ENCODE measurements at regions not wholly inside any gene's neighbourhood (a gene's known extent, or its start where the extent isn't known, plus 50 kb on each side); places are given as distances from the start of the nearest gene placed in this dataset.

DNA sequence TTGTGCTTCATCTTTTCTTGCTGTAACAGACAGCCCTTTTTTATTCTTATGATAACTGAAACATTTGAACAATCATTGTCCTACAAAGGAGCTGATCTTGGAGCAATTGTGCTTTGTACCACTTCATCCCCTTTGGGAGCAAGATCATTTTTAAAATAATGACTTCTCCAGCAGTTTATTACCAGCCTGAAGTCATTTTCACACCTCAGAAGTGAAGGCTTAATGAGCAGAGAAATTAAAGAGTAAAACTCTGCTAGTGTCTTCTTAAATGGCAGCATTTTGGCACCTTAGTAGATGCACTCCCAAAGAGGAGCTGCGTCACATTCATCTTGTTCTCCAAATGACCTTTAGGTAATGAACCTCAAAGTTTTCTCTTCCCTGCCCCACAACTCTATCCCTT lies 439.6 kb upstream of the CAMK1G start:
- Histone ChIP-seq H3K9me3 (ENCODE audit: severe bottlenecking) (no peaks in the 10 kb centered on the region), H3K27me3 (ENCODE audit: insufficient read depth, low read depth, severe bottlenecking) (no peaks in the 10 kb centered on the region), H3K36me3 (no peaks in the 10 kb centered on the region), H3K27ac (no peak overlapping the region), H3K4me3 (ENCODE audit: low read depth, low read length) (no peak overlapping the region)
- TF ChIP-seq, protein P1, sequence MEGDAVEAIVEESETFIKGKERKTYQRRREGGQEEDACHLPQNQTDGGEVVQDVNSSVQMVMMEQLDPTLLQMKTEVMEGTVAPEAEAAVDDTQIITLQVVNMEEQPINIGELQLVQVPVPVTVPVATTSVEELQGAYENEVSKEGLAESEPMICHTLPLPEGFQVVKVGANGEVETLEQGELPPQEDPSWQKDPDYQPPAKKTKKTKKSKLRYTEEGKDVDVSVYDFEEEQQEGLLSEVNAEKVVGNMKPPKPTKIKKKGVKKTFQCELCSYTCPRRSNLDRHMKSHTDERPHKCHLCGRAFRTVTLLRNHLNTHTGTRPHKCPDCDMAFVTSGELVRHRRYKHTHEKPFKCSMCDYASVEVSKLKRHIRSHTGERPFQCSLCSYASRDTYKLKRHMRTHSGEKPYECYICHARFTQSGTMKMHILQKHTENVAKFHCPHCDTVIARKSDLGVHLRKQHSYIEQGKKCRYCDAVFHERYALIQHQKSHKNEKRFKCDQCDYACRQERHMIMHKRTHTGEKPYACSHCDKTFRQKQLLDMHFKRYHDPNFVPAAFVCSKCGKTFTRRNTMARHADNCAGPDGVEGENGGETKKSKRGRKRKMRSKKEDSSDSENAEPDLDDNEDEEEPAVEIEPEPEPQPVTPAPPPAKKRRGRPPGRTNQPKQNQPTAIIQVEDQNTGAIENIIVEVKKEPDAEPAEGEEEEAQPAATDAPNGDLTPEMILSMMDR (IDR thresholded peaks at IDR 0.05; ENCODE audit: low read depth, low read length): no peak
- no peak for DNase-seq

DNA sequence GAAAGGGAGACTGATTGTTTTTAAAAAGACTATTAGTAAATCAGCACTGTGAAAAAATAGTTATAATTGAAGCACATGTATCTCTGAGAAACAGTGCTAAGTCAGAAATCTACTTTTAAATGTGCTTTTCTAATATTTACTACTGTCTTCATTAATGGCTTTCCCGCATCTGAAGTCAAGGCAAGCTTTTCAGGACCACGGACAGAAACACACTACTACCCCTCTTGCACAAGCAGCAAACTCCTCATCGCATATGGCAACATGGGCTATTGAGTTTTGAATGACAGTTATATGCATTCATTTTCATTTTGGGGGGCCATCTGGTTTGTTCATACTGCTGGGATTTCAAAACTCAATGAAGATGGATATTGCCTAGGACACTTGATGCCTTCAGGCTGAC lies 433.4 kb upstream of the CAMK1G start:
- Histone ChIP-seq H3K27me3 (ENCODE audit: insufficient read depth, low read depth, severe bottlenecking) (no peaks in the 10 kb centered on the region), H3K4me3 (ENCODE audit: low read depth, low read length) (no peak overlapping the region), H3K27ac (no peak overlapping the region), H3K9me3 (ENCODE audit: severe bottlenecking) (no peaks in the 10 kb centered on the region), H3K36me3 (no peaks in the 10 kb centered on the region)
- TF ChIP-seq, protein P1 (IDR thresholded peaks at IDR 0.05; ENCODE audit: low read depth, low read length): no peak
- no peak for DNase-seq

DNA sequence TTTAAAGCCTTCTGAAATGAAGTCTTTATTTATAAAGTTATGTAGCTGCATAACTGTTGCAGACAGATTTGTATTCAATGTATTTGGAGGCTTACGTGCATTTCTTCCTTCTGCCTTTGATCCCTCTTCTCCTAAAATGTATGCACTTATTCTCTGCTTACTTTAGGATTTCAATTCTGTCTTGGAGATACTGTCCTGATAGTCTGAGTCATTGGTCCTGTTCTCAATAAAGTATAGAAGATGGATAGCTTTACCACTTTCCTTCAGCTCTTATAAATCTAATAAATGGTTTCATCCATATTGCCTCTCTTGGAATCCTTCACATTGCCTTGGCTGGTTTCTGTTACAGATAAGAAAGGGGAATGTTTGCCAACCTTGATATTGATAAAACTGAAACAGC lies 430.1 kb upstream of the CAMK1G start:
- no peak overlapping the region for H3K27ac ChIP-seq
- DNase-seq: no peak
- H3K36me3 ChIP-seq: no peaks in the 10 kb centered on the region
- H3K27me3 ChIP-seq (ENCODE audit: insufficient read depth, low read depth, severe bottlenecking): no peaks in the 10 kb centered on the region
- no peaks in the 10 kb centered on the region for H3K9me3 ChIP-seq (ENCODE audit: severe bottlenecking)
- no peak overlapping the region for H3K4me3 ChIP-seq (ENCODE audit: low read depth, low read length)
- TF ChIP-seq, protein P1 (IDR thresholded peaks at IDR 0.05; ENCODE audit: low read depth, low read length): no peak

DNA sequence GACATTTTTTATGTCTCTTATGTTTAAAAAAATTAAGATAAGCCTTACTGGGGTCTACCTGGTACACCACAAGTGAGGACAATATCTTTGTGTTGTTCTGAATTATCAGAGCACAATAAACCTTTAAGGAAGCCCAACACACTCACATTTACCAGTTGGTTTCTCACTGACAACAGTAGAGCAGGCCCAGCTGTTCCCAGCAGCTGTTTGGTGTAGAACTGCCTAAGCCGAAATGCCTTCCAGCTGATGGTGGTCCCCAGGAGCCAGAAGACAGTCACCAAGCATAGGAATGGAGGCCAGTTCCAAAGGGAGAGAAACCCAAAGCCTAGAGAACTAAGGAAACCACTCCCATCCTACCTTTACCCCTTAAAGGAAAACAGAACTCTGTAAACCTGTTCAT lies 428.6 kb upstream of the CAMK1G start:
- no peaks in the 10 kb centered on the region for H3K27me3 ChIP-seq (ENCODE audit: insufficient read depth, low read depth, severe bottlenecking)
- H3K4me3 ChIP-seq (ENCODE audit: low read depth, low read length): no peak overlapping the region
- TF ChIP-seq, protein P1 (IDR thresholded peaks at IDR 0.05; ENCODE audit: low read depth, low read length): no peak
- no peaks in the 10 kb centered on the region for H3K9me3 ChIP-seq (ENCODE audit: severe bottlenecking)
- H3K36me3 ChIP-seq: no peaks in the 10 kb centered on the region
- no peak for DNase-seq
- no peak overlapping the region for H3K27ac ChIP-seq

DNA sequence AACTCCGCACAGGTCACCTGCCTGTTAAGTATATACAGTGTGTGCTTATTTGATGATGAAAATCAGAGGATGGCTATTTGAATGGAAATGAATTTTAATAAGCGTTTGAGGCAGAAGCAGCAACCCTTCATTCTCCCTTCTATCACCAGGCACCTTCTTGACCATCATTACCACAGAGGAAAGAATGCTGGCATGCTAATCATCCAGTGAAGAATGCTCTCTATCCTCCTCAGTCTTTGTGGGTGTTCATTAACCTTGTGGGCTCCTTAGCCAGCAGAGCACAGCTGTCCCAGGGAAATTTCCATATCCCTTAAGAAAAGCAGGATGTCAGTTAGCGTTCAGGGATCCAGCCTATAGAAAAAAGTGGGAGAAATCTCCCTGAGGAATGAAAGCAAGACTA lies 428.0 kb upstream of the CAMK1G start:
- DNase-seq: no peak
- H3K4me3 ChIP-seq (ENCODE audit: low read depth, low read length): no peak overlapping the region
- TF ChIP-seq, protein P1 (IDR thresholded peaks at IDR 0.05; ENCODE audit: low read depth, low read length): no peak
- no peaks in the 10 kb centered on the region for H3K36me3 ChIP-seq
- no peaks in the 10 kb centered on the region for H3K27me3 ChIP-seq (ENCODE audit: insufficient read depth, low read depth, severe bottlenecking)
- no peaks in the 10 kb centered on the region for H3K9me3 ChIP-seq (ENCODE audit: severe bottlenecking)
- H3K27ac ChIP-seq: no peak overlapping the region

DNA sequence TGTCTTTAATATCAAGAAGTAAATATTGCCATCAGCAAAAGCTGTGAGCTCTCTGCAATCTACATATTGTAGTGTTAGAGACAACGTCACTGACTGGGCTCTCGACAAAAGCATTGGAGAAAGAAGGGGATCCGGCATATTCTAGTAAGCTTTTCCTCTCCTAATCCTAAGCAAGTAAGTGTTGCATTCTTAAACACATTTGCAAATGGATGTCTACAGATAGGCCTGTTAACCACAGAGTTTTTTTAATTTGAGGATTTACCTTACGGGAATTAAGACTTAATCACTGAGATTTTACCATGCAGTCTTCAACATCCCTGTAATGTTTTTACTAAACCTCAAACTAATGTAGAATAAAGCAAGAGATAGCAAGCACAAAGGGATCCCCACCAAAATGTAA lies 426.5 kb upstream of the CAMK1G start:
- H3K4me3 ChIP-seq (ENCODE audit: low read depth, low read length): no peak overlapping the region
- DNase-seq: no peak
- no peaks in the 10 kb centered on the region for H3K27me3 ChIP-seq (ENCODE audit: insufficient read depth, low read depth, severe bottlenecking)
- H3K36me3 ChIP-seq: no peaks in the 10 kb centered on the region
- no peak overlapping the region for H3K27ac ChIP-seq
- H3K9me3 ChIP-seq (ENCODE audit: severe bottlenecking): no peaks in the 10 kb centered on the region
- TF ChIP-seq, protein P1 (IDR thresholded peaks at IDR 0.05; ENCODE audit: low read depth, low read length): no peak

Measured in WERI-Rb-1 (cell line).